NCI-H1417 treated with DMSO at 0.1 percent for 48 hours (cell line): ENCODE measurements at regions not wholly inside any gene's neighbourhood (a gene's known extent, or its start where the extent isn't known, plus 50 kb on each side); places are given as distances from the start of the nearest gene placed in this dataset.

ENCODE experiments used
- DNase-seq: peaks from one replicate; lab custom pipeline; 2025; lab: John Stamatoyannopoulos, UW

DNA sequence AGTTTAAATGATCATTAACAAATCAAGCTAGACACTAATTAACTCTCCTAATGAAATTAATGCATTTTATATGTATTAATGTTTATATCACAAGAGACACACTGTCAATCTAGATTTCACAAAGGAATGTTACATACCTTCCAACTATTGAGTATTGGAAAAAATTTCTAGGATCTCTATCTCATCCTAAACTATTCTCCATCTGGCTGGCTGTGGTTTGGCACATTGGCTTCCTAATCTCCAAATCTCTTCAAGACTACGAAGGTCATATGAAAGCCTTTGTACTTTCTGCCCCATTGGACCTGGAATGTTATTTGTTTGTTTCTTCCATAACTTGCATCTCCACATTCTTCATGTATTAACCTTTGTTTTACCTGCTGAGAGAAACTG, 1160.0 kb downstream of the ADGRL3 start:
- no peak for DNase-seq

DNA sequence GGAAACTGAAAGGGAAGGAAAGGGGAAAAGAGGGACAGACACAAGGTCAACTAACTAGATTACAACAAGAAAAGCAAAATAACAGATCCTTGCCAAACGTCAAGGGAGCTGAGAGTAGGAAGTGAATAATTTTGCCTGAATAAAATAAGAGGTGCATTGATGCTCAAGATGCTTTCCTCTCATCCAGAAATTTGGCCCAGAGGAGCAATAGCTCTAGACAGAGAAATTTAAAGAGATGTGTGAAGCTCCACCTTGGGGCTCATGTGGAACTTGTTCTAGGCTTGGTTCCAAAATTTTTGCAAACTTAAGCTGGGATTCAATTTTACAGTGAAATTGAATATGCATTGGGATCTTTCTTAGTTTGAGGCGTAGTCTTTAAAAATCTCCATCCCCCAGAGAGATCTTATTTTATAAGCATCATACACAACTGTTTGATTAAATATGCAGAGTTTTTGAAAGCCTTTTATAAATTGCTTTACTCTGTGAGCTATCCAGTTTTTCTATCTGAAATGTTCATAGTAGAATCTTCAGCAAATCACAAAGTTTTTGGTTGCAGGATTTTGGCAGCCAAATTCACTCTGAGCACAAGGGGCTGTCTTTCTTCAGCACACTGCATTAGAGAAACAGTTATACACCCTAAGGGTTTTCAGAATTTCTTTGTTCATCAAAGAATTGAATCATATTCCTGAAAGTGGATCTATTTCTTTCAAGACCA, 1159.5 kb downstream of the ADGRL3 start:
- DNase-seq = no peak

DNA sequence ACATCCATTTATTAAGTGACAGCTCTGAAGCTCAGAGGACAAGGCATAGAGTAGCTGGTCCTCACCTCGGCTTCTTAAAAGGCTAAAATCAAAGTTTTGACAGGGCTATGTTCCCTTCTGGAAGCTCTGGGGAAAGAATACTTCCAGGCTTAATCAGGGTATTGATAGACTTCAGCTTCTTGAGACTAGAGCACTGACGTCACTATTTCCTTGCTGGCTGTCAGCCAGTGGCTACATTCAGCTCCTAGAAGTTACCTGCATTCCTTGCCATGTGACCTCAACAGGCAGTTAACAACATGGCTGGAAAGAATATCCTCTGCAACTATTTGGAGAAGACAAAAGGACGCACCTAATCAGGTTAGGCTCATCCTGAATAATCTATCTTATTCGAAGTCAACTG, 1144.8 kb downstream of the ADGRL3 start:
- DNase-seq = no peak

DNA sequence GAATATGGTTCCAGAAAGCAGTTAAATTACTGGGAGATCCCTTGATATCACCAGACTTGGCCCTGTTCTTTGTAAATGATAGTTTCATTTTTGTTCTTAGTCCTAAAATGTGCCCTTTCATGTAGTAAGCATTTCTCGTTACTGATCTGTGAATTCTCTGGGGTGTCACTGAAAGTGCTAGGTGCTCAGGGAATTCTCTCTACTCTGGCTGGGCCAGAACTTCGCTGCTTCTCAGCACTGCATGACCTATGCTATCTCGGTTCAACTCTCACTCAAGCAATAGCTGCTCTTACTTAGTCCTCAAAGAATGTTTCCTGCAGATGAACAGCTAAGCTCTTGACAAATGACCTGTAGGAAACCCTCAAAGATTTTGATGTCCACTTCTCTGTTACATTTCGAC, 1144.3 kb downstream of the ADGRL3 start:
- DNase-seq = no peak

DNA sequence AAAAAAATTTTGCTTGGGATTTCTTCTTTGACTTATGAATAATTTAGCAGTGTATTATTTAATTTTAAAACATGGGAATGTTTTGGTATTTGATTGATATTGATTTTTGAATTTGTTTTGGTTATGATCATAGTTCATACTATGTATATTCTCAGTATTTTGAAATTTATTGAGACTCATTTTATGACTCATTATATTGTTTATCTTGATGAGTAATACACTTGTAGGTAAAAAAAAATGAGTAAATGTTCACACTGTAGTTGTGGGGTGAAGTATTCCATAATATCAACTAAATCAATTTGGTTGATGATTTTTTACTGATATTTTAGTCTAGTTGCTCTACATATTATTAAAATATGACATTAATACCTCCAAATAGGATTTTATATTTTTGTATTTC, 1142.2 kb downstream of the ADGRL3 start:
- DNase-seq = no peak

DNA sequence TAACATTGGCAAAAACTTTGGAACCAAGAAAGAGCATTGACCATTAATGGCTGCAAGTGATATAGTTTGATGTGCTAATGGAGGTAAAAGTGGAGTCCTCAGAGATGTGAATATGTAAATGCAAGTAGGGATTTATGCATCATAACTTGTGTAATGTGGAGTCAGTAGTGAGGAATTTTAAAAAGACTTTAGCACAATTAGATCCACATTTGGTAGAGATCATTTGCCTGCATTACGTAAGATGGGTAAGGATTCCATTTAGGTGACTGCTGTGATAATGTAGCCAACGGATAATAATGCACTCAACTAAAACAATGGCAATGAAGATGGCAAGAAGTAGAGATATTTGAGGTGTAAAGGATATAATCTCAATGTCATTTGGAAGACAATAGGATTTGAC, 1128.4 kb downstream of the ADGRL3 start:
- no peak for DNase-seq

DNA sequence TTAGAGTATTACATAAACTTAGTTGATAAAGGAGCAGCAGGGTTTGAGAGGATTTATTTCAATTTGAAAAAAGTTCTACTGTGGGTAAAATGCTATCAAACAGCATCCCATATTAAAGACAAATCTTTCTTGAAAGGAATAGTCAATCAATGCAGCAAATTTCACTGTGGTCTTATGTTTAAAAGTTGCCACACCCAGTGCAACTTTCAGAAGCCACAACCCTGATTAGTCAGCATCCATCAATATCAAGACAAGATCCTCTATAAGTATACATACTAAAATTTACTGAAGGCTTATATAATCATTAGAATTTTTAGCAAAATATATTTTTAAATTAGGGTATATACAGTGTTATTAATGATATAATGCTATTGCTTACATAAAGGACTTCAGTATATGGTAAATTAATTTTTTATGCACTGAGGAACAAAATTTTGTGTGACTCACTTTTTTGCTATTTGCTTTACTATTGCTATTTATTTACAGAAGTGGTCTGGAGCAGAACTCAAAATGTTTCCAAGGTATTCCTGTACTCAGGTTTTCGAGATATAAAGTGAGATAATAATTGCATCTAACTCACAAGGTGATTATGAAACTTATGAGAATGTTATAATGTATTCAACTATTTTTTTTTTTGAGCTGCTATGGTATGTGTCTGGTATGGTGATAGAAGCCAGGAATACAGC, 1127.6 kb downstream of the ADGRL3 start:
- no peak for DNase-seq

DNA sequence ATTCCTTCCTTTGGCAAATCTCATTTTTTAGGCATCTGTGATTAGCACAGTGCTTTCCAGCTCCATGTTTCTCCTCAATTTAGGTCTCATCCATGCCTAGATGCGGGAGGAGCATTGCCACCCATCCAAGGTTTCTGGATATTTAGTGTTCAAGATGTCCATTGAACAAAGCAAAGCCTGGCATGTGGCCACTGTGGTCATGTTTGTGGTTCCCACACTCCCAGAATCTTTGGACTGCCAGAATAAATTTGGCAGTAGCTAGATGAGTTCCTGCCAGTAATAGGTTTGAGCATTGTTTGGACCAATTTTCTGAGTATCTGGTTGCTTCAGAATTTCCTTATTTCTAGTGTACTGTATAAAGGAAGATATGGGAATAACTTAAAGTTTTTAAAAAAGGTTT, 1124.1 kb downstream of the ADGRL3 start:
- no peak for DNase-seq

DNA sequence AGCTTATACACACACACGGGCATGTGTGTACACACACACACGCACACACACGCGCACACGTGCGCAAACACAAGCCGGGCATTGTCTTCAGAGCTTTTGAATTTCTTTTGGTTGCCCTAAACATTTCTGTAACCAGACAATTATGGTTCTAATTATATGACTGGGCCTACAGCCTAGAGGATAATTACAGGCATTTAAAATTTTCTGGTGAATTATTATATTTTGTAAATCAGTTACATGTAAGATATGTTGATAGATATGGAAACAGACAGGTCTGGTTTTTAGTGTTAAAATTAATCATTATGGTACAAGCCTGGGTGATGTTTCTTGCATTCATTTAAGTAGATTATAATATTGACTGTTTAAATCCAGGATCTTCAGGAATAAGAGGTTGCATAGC, 1120.5 kb downstream of the ADGRL3 start:
- peak; percentile 64 for DNase-seq

DNA sequence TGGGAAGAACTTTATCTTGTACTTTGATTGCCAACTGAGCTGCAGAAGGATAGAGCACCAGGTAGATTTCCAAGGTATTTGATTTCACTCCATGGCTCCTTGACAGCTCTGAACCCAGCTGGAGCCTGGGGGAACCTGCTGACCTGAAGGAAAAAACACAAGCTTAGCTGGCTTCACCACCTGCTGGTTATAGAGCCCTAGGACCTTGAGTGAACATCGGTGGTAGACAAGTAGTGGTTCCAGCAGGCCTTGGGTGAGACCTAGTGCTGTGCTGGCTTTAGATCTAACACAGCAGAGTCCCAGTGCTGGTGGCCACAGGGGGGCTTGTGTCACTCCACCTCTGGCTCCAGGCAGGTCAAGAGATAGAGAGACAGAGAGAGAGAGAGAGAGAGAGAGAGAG, 1102.6 kb downstream of the ADGRL3 start:
- DNase-seq = no peak

DNA sequence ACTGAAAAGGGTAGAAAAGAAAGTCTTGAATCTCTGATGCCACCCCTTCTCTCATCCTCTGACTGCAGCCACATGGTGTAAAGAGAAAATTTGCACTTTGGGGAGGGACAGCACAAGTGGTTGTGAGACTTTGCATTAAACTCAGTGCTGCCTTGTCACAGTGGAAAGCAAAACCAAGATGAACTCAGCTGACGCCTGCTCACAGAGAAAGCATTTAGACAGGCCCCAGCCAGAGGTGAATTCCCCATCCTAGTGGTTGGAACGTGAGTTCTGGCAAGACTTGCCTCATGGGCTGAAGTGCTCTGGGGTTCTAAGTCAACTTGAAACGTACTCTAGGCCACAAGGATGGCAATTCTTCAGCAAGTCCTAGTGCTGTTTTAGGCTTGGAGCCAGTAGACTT, 1101.4 kb downstream of the ADGRL3 start:
- DNase-seq = no peak

DNA sequence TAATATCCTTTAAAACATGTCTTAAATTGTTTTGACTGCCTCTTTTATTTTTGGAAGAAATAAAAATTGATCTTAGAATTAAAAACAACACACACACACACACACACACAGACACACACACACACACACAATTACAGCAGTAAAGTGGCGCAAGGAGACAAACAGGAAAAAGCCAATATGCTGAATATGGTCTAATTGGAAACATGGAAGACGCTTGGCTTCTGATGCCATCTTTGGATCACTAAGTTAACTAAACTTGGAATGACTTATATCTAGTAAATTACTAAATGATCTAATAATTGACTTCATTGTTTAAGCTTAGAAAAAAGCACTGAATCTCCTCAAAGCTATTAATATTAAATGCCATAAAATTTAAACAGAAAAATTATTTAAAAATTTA, 1093.4 kb downstream of the ADGRL3 start:
- no peak for DNase-seq

DNA sequence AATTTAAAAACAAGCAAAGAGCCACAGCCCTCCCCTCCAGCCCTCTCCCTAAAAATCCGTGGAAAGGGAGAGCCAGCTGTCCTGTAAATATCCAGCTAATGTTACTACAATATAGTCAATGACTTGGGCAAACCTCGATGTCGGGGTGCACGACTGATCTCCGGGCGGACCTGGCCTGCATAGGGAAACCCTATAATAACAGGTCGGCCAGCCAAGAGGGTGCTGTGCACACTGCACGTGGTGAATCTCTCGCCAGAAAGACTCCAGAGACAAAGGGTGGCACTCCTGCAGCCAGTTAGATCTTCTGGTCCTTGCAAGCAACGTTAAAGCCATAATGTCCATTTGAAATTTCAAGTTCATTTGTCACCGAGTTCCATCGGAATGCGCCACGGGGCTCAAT, 1092.8 kb downstream of the ADGRL3 start:
- no peak for DNase-seq

DNA sequence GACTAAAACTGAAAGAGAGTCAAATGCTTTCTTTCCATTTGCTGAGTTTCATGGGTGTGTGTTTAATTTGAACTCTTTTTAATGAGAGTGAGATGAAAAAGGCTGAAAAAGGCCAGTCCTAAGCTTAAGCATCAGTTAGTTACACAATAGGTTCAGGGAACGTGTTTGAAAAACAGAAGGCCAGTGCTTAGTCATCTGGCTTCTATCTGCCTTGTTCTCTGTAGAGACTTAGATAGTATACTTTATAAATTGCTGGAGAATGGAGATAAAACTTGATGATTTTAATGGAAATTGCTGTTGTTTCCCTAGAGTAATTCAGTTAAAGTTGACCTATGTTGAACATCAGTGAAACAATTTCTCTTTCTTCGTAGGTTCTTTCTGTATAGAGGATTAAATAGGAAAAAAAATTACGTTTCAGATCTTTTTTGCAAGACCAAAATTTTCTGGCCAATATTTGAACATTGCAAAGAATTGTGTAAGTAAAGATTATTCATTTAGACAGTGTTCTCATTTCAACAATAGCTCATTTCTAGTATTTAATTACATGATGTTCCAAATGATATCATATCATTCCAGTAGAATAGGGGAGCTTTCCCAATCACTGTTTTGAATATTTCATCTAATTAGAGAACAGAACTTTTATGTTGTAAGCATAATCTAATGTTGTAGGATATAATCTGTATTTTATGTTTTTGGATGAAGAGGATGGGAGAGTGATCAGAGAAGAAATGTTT, 1088.8 kb downstream of the ADGRL3 start:
- no peak for DNase-seq

DNA sequence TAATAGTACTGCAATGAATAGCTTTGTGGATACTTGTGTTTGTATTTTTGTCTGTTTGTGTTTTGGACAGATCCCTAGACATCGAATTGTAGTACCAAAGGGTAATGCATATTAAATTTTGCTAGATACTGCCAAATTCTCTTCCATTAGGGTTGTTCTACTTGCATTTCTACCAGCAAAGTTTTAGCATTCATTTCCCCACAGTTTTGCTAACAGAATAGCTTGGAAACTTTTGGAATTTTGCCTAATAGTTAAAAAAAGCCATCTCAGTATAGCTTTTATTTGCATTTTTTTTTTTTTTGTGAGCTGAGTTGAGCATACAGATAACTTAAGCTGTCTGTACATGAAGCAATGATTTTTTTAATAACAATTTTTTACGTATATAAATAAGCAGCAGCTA, 1084.9 kb downstream of the ADGRL3 start:
- no peak for DNase-seq

DNA sequence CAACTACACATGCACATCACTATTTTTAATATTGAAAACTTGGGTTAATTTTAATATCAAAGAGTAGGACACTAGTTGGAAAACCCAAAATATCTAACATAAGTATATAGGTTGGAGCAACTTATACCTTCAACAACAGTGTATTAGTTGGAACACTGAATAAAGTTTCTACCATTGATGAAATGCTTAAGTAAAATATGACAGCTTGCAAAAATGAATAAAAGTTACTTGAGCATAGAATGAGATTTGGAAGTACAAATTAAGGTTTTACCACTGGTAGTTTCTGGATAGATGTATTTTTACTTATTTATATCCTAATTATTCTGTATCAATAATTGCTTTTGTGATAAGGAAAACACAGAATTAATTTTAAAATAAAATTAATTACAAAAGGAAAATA, 1079.6 kb downstream of the ADGRL3 start:
- no peak for DNase-seq

DNA sequence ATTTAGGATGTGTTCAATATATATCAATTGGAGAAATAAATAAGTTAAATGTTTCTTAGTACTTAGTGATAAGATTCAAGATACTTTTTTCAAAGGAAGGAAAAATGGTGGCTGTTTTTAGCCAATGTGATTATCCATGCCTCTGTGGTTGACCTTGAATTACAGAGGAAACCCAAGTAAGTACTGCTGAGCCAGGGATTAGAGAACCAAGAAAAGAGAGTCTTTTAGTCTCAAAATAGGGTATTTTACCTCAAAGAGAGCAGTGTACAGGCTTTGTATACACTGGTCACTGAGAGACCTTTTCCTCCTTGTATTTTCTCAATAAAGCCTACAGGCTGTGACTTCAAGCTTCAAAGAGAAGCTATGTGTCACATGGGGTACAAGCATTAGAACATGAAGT, 1075.3 kb downstream of the ADGRL3 start:
- DNase-seq = no peak

DNA sequence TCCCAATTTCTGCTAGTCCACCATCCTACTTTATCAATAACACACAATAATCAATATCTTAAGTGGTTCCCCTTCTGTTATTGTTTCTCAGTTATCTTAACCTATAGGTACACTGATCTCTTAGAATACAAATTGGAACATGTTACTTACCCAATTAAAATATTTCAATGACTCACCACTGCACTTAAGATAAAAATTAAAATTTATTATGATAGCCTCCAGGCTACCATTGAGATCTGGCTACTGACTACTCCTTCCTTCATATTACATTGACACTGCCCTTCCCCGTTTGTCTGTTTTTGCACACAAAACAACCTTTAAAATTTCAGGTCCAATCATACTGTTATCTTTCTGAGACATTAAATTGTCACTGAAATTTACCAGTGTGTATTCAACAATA, 1074.7 kb downstream of the ADGRL3 start:
- no peak for DNase-seq

DNA sequence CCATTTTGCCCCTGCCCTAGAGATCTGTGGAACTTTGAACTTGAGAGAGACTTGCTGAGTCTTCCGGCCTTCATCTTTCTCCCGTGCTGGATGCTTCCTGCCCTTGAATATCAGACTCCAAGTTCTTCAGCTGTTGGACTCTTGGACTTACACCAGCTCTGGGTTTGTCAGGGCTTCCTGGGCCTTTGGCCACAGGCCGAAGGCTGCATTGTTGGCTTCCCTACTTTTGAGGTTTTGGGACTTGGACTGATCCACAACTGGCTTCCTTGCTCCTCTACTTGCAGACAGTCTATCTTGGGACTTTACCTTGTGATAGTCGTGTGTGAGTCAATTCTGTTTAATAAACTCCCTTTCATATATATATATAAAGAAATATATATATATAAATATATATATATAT, 1071.0 kb downstream of the ADGRL3 start:
- DNase-seq = no peak

DNA sequence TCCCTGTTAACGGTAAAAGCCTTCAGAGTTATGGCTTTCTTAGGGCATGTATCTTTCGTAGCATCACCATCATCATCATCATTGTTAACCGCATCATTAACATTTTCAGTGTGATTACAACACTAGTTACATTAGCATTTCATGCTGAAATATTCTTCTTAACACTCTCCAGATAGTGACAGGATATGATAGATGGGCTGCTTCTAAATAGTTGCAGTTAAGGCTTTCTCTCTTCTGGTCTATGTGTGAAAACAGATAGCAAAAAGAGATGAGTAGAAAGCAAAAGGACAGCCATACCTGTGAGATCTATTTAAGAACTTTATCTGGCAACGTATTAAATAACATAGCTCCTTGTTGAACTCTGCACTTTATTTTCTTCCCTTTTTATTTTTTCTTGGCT, 1069.8 kb downstream of the ADGRL3 start:
- no peak for DNase-seq

DNA sequence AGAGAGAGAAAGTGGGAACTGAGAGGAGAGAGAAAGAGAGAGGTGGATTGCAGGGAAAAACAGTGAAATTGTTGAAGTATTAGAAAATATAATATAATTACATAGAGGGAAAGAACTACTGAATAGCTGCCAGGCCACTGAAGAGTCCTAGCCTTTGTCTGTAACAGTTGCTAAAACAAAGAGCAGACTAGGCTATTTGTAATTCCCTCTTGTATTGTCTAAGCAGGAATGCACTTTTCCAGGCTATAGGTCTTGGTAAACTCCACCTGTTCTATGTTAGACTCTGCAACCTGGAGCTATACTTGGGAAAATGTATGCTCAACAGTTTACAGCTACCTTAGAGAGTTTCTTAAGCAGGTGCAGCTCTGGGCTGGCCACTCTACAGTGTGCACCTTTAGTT, 1063.3 kb downstream of the ADGRL3 start:
- no peak for DNase-seq

DNA sequence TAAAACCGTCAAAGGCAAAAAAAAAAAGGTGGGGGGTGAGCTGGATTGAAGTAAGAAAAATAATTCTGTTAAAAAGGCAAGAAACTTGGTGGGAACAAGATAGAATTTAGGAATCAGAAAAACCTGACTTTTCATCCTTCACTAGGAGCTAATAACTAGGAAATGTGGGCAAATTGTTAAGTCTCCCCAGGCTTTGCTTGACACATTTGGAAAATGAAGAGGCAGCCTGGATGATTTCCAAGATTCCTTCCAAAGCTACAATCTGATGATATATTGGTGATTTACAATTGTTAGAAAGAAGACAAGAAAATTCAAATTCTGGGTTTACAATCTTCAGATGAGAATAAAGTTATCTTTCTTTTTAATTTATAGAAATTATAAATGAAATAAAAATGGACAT, 1062.5 kb downstream of the ADGRL3 start:
- no peak for DNase-seq

DNA sequence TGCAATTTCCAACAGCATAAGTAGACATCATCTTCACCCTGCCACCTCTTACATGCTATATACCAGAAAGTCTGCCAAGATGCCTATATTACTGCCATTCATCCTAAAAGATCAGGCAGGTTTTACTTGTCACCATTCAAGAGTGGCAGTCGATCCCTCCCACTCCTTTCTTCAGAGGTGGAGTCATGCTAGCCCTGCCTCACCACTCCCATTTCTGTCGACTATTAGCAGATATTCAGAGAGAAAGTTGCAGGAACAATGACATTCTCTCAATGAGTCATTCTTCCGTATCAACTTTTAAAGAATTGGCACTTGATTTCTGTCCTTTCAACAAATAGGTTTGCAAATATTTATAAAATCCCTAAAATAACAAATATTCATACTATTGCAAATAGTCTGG, 1060.1 kb downstream of the ADGRL3 start:
- no peak for DNase-seq
